HEK293 (cell line): ENCODE measurements at regions not wholly inside any gene's neighbourhood (a gene's known extent, or its start where the extent isn't known, plus 50 kb on each side); places are given as distances from the start of the nearest gene placed in this dataset.

Experiments
- HOXA7 ChIP-seq: sonication (generic); formaldehyde crosslinking; IDR thresholded peaks from 2 replicates; pipeline ENCODE4 v1.8.1; 2022; ENCODE audit warnings: missing genetic modification reagents, borderline replicate concordance
- MEIS1 ChIP-seq: sonication (generic); formaldehyde crosslinking; IDR thresholded peaks from 2 replicates; pipeline ENCODE4 v1.8.1; 2022; ENCODE audit warnings: missing genetic modification reagents, mild to moderate bottlenecking, borderline replicate concordance
- ZBTB8A ChIP-seq: fragments of 450-650 bp; formaldehyde crosslinking; IDR thresholded peaks from 2 replicates; pipeline ENCODE4 v1.5.1; 2016; ENCODE audit warnings: missing biosample characterization, missing genetic modification characterization
- ZFP41 ChIP-seq: fragments of 450-650 bp; formaldehyde crosslinking; IDR thresholded peaks from 2 replicates; pipeline ENCODE4 v1.5.1; 2016; ENCODE audit warnings: missing biosample characterization, missing genetic modification characterization, borderline replicate concordance
- ZNF133 ChIP-seq: fragments of 450-650 bp; formaldehyde crosslinking; IDR thresholded peaks from 2 replicates; pipeline ENCODE4 v1.5.1; 2016; ENCODE audit warnings: missing biosample characterization, missing genetic modification characterization
- TF ChIP-seq, protein P1 (sequence below): fragments of 450-650 bp; formaldehyde crosslinking; IDR thresholded peaks from 2 replicates; pipeline ENCODE4 v1.5.1; 2016; ENCODE audit warnings: missing biosample characterization, missing genetic modification characterization, borderline replicate concordance
- TF ChIP-seq, protein P2 (sequence below): fragments of 450-650 bp; formaldehyde crosslinking; IDR thresholded peaks from 2 replicates; pipeline ENCODE4 v1.5.1; 2016; ENCODE audit warnings: missing biosample characterization, missing genetic modification characterization
- TF ChIP-seq, protein P3 (sequence below): fragments of 450-650 bp; formaldehyde crosslinking; IDR thresholded peaks from 2 replicates; pipeline ENCODE4 v1.5.1; 2016; ENCODE audit warnings: missing biosample characterization, missing genetic modification characterization
- TF ChIP-seq, protein P4 (sequence below): fragments of 450-650 bp; formaldehyde crosslinking; IDR thresholded peaks from 2 replicates; pipeline ENCODE4 v1.5.1; 2016; ENCODE audit warnings: missing biosample characterization, missing genetic modification characterization

DNA sequence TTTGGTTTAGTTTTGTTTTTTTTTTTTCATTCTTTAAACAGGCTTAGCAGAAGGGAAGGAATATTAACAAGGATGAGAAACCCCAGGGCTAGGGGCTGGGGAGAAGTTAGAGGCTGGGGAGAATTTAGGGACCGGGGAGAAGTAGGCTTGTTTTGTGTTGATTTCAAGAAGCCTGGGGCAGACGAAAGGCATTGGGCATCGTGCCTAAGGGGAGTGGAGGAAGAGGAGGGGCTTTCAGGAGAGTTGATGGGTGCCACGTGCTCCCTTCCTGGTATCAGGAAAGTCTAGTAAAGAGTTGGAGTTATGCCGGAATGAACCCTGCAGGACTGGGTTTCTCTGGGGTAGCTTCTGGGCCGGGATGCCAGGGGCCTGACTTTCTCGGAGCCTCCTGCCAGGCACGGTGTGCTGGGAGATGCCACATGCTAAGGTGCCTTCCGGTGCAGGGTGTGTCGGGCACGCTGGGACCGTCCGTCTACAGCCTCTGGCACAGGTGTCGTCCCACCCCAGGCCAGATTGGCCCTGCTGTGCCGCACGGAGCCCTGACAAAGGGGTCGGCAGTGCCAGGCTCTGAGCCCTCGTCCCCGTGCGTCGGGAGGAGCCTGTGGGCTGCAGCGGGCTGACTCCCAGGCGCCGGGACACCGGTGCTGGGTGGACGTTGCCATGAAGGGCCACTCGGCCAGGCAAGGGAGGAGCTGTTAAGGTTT lies 159.9 kb downstream of the OLFM1 start:
- TF ChIP-seq, protein P1, sequence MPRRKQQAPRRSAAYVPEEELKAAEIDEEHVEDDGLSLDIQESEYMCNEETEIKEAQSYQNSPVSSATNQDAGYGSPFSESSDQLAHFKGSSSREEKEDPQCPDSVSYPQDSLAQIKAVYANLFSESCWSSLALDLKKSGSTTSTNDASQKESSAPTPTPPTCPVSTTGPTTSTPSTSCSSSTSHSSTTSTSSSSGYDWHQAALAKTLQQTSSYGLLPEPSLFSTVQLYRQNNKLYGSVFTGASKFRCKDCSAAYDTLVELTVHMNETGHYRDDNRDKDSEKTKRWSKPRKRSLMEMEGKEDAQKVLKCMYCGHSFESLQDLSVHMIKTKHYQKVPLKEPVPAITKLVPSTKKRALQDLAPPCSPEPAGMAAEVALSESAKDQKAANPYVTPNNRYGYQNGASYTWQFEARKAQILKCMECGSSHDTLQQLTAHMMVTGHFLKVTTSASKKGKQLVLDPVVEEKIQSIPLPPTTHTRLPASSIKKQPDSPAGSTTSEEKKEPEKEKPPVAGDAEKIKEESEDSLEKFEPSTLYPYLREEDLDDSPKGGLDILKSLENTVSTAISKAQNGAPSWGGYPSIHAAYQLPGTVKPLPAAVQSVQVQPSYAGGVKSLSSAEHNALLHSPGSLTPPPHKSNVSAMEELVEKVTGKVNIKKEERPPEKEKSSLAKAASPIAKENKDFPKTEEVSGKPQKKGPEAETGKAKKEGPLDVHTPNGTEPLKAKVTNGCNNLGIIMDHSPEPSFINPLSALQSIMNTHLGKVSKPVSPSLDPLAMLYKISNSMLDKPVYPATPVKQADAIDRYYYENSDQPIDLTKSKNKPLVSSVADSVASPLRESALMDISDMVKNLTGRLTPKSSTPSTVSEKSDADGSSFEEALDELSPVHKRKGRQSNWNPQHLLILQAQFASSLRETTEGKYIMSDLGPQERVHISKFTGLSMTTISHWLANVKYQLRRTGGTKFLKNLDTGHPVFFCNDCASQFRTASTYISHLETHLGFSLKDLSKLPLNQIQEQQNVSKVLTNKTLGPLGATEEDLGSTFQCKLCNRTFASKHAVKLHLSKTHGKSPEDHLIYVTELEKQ (tag by site-specific recombination) = no peak
- TF ChIP-seq, protein P2, sequence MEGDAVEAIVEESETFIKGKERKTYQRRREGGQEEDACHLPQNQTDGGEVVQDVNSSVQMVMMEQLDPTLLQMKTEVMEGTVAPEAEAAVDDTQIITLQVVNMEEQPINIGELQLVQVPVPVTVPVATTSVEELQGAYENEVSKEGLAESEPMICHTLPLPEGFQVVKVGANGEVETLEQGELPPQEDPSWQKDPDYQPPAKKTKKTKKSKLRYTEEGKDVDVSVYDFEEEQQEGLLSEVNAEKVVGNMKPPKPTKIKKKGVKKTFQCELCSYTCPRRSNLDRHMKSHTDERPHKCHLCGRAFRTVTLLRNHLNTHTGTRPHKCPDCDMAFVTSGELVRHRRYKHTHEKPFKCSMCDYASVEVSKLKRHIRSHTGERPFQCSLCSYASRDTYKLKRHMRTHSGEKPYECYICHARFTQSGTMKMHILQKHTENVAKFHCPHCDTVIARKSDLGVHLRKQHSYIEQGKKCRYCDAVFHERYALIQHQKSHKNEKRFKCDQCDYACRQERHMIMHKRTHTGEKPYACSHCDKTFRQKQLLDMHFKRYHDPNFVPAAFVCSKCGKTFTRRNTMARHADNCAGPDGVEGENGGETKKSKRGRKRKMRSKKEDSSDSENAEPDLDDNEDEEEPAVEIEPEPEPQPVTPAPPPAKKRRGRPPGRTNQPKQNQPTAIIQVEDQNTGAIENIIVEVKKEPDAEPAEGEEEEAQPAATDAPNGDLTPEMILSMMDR (tag by site-specific recombination) = no peak
- TF ChIP-seq, protein P3, sequence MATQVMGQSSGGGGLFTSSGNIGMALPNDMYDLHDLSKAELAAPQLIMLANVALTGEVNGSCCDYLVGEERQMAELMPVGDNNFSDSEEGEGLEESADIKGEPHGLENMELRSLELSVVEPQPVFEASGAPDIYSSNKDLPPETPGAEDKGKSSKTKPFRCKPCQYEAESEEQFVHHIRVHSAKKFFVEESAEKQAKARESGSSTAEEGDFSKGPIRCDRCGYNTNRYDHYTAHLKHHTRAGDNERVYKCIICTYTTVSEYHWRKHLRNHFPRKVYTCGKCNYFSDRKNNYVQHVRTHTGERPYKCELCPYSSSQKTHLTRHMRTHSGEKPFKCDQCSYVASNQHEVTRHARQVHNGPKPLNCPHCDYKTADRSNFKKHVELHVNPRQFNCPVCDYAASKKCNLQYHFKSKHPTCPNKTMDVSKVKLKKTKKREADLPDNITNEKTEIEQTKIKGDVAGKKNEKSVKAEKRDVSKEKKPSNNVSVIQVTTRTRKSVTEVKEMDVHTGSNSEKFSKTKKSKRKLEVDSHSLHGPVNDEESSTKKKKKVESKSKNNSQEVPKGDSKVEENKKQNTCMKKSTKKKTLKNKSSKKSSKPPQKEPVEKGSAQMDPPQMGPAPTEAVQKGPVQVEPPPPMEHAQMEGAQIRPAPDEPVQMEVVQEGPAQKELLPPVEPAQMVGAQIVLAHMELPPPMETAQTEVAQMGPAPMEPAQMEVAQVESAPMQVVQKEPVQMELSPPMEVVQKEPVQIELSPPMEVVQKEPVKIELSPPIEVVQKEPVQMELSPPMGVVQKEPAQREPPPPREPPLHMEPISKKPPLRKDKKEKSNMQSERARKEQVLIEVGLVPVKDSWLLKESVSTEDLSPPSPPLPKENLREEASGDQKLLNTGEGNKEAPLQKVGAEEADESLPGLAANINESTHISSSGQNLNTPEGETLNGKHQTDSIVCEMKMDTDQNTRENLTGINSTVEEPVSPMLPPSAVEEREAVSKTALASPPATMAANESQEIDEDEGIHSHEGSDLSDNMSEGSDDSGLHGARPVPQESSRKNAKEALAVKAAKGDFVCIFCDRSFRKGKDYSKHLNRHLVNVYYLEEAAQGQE (tag by site-specific recombination) = no peak
- TF ChIP-seq MEIS1 (CRISPR knock-in tag) (no peak), ZBTB8A (tag by site-specific recombination) (no peak), ZFP41 (no peak), ZNF133 (tag by site-specific recombination) (no peak), HOXA7 (CRISPR knock-in tag) (no peak)
- TF ChIP-seq, protein P4, sequence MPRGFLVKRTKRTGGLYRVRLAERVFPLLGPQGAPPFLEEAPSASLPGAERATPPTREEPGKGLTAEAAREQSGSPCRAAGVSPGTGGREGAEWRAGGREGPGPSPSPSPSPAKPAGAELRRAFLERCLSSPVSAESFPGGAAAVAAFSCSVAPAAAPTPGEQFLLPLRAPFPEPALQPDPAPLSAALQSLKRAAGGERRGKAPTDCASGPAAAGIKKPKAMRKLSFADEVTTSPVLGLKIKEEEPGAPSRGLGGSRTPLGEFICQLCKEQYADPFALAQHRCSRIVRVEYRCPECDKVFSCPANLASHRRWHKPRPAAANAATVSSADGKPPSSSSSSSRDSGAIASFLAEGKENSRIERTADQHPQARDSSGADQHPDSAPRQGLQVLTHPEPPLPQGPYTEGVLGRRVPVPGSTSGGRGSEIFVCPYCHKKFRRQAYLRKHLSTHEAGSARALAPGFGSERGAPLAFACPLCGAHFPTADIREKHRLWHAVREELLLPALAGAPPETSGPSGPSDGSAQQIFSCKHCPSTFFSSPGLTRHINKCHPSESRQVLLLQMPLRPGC (tag by site-specific recombination) = no peak
